Smooth muscle cell (in vitro differentiated cells): ENCODE measurements at regions not wholly inside any gene's neighbourhood (a gene's known extent, or its start where the extent isn't known, plus 50 kb on each side); places are given as distances from the start of the nearest gene placed in this dataset.

ENCODE experiments used
- DNase-seq: peaks from one replicate; lab custom pipeline; 2025; ENCODE audit not compliant: unreplicated experiment; lab: John Stamatoyannopoulos, UW
- H2AFZ ChIP-seq: fragments of 200-600 bp; sonication (generic); 2 replicates; pipeline ENCODE4 v1.6.0; 2016; ENCODE audit warnings: antibody characterized with exemption, low read depth, mild to moderate bottlenecking
- H3F3A ChIP-seq: fragments of 200-600 bp; sonication (generic); 2 replicates; pipeline ENCODE4 v1.6.0; 2017; ENCODE audit warnings: antibody characterized with exemption, low read depth
- H3K27ac ChIP-seq: fragments of 200-600 bp; sonication (generic); 2 replicates; pipeline ENCODE4 v1.5.1; 2016; ENCODE audit warnings: low read depth, mild to moderate bottlenecking
- H3K27me3 ChIP-seq: fragments of 200-600 bp; sonication (generic); 2 replicates; pipeline ENCODE4 v1.6.1; 2016; ENCODE audit warnings: low read depth, mild to moderate bottlenecking
- H3K36me3 ChIP-seq: fragments of 200-600 bp; sonication (generic); 2 replicates; pipeline ENCODE4 v1.5.1; 2016; ENCODE audit warnings: low read depth
- H3K4me1 ChIP-seq: fragments of 200-600 bp; sonication (generic); 2 replicates; pipeline ENCODE4 v1.5.1; 2016; ENCODE audit warnings: low read depth
- H3K4me2 ChIP-seq: fragments of 200-600 bp; sonication (generic); 2 replicates; pipeline ENCODE4 v1.6.0; 2016; ENCODE audit warnings: mild to moderate bottlenecking
- H3K4me3 ChIP-seq: fragments of 200-600 bp; sonication (generic); 2 replicates; pipeline ENCODE4 v1.5.1; 2016; ENCODE audit warnings: mild to moderate bottlenecking
- H3K79me2 ChIP-seq: fragments of 200-600 bp; sonication (generic); 2 replicates; pipeline ENCODE4 v1.6.0; 2016; ENCODE audit warnings: low read depth, mild to moderate bottlenecking
- H3K9ac ChIP-seq: fragments of 200-600 bp; sonication (generic); 2 replicates; pipeline ENCODE4 v1.6.0; 2016; ENCODE audit warnings: low read depth
- H3K9me3 ChIP-seq: fragments of 200-600 bp; sonication (generic); replicated peaks from 2 replicates; pipeline ENCODE4 v1.5.1; 2016; ENCODE audit warnings: low read depth
- H4K20me1 ChIP-seq: fragments of 200-600 bp; sonication (generic); 2 replicates; pipeline ENCODE4 v1.6.0; 2016; ENCODE audit warnings: low read depth
- CTCF ChIP-seq: fragments of 200-600 bp; sonication (generic); IDR thresholded peaks from 2 replicates; pipeline ENCODE4 v1.5.1; 2017; ENCODE audit warnings: borderline replicate concordance, mild to moderate bottlenecking, antibody characterized with exemption; ENCODE audit not compliant: insufficient read depth, poor library complexity, severe bottlenecking
- WGBS: methylation state at CpG from one replicate; pipeline ENCODE4 v1.1.7; 2016; ENCODE audit warnings: low lambda C conversion rate; 5-methylcytosine and 5-hydroxymethylcytosine counted together

GRCh38 chr13:83204886-83205285, 677.4 kb downstream of the SLITRK1 start:
- Histone ChIP-seq H3K4me2 (no peak overlapping the region), H3K9ac (no peak overlapping the region), H4K20me1 (no peaks in the 10 kb centered on the region), H3K4me3 (no peak overlapping the region), H3K9me3 (no peaks in the 10 kb centered on the region), H2AFZ (no peak overlapping the region), H3K36me3 (no peaks in the 10 kb centered on the region), H3K79me2 (no peaks in the 10 kb centered on the region), H3K4me1 (no peaks in the 10 kb centered on the region), H3K27me3 (no peaks in the 10 kb centered on the region), H3K27ac (no peak overlapping the region), H3F3A (no peaks in the 10 kb centered on the region)
- 91% methylated on average over 3 of the region's 3 CpGs for WGBS
- DNase-seq = no peak
- no peak for TF ChIP-seq CTCF

- no peak for DNase-seq
- H3K79me2 ChIP-seq = no peaks in the 10 kb centered on the region
- H3K4me1 ChIP-seq = no peaks in the 10 kb centered on the region
- no peak overlapping the region for H3K27ac ChIP-seq
- no peaks in the 10 kb centered on the region for H3K36me3 ChIP-seq
- no peaks in the 10 kb centered on the region for H3F3A ChIP-seq
- no peak overlapping the region for H2AFZ ChIP-seq
- H3K27me3 ChIP-seq = no peaks in the 10 kb centered on the region
- no peak for TF ChIP-seq CTCF
- H4K20me1 ChIP-seq = no peaks in the 10 kb centered on the region
- H3K9ac ChIP-seq = no peak overlapping the region
- no peak overlapping the region for H3K4me3 ChIP-seq
- no peak overlapping the region for H3K4me2 ChIP-seq
- no peaks in the 10 kb centered on the region for H3K9me3 ChIP-seq
- 93% methylated on average over 3 of the region's 3 CpGs for WGBS
These were observed 680.8 kb downstream of the SLITRK1 start for GRCh38 chr13:83201506-83201905.

GRCh38 chr13:83197316-83197715, 685.0 kb downstream of the SLITRK1 start:
- H3K9me3 ChIP-seq = no peaks in the 10 kb centered on the region
- H3K27me3 ChIP-seq = no peaks in the 10 kb centered on the region
- no peaks in the 10 kb centered on the region for H3K79me2 ChIP-seq
- H3K4me2 ChIP-seq = no peak overlapping the region
- DNase-seq = no peak
- H3K36me3 ChIP-seq = no peaks in the 10 kb centered on the region
- no peaks in the 10 kb centered on the region for H4K20me1 ChIP-seq
- TF ChIP-seq CTCF = no peak
- H3K9ac ChIP-seq = no peak overlapping the region
- H3F3A ChIP-seq = no peaks in the 10 kb centered on the region
- H2AFZ ChIP-seq = no peak overlapping the region
- H3K27ac ChIP-seq = no peak overlapping the region
- H3K4me3 ChIP-seq = no peak overlapping the region
- no peaks in the 10 kb centered on the region for H3K4me1 ChIP-seq
- WGBS = 89% methylated on average over 3 of the region's 3 CpGs

DNA sequence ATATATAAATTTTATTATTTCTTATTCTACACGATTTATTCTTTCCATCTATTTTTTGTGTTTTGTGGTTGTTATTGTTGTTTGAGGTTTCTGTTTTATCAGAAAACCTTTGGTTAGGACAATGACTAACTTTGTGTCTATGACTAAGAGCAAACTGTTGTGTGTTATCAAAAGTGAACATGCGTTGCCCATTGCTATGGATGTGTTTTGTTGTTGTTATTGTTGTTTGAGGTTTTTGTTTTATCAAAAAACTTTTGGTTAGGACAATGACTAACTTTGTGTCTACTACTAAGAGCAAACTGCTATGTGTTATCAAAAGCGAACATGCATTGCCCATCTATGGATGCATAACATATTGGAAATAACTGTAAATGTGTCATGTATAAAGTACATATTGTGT, 692.3 kb downstream of the SLITRK1 start:
- Histone ChIP-seq H3K9ac (no peak overlapping the region), H3K4me2 (no peak overlapping the region), H3F3A (no peaks in the 10 kb centered on the region), H3K79me2 (no peaks in the 10 kb centered on the region), H2AFZ (no peak overlapping the region), H3K9me3 (no peaks in the 10 kb centered on the region), H3K36me3 (no peaks in the 10 kb centered on the region), H3K27ac (no peak overlapping the region), H4K20me1 (no peaks in the 10 kb centered on the region), H3K4me3 (no peak overlapping the region), H3K27me3 (no peaks in the 10 kb centered on the region), H3K4me1 (no peaks in the 10 kb centered on the region)
- DNase-seq = no peak
- WGBS = 73% methylated on average over 3 of the region's 3 CpGs
- no peak for TF ChIP-seq CTCF
